NCI-H526 (cell line): ENCODE measurements at regions not wholly inside any gene's neighbourhood (a gene's known extent, or its start where the extent isn't known, plus 50 kb on each side); places are given as distances from the start of the nearest gene placed in this dataset.
A peak's percentile ranks its signal among the peaks of the same experiment; 100 is the strongest.
"Not testable (repeated sequence)": the region's sequence is repeated elsewhere in the genome, so short reads cannot be mapped to it uniquely, and the experiment has no call there.

Experiments used
- DNase-seq, 2 experiments: peaks; one replicate each; lab custom pipeline; 2025; lab: John Stamatoyannopoulos, UW

- DNase-seq: not testable (repeated sequence)
Observed at GRCh38 chr12:9308745-9309144, 100.5 kb upstream of the PZP start.

DNA sequence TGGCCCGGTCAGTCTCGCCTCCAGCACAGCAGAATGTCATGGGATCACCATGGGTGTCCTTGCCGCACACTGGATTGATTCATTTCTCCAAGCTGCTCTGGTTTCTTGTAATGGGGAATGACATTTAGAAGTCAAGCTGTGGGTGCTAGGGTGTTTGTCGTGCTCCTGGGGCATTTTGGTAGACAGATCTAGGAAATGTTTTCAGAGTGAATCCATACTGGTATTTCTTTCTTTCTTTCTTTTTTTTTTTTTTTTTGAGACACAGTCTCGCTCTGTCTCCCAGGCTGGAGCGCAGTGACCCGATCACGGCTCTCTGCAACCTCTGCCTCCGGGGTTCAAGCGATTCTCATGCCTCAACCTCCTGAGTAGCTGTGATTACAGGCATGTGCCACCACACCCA is 100.0 kb upstream of the PZP start:
- not testable (repeated sequence) for DNase-seq

- DNase-seq: not testable (repeated sequence)
Observed at GRCh38 chr12:9307255-9307654, 99.1 kb upstream of the PZP start.

- not testable (repeated sequence) for DNase-seq
Observed at GRCh38 chr12:9306004-9306403, 97.8 kb upstream of the PZP start.

GRCh38 chr12:9304540-9304939 is 96.3 kb upstream of the PZP start:
- not testable (repeated sequence) for DNase-seq

DNA sequence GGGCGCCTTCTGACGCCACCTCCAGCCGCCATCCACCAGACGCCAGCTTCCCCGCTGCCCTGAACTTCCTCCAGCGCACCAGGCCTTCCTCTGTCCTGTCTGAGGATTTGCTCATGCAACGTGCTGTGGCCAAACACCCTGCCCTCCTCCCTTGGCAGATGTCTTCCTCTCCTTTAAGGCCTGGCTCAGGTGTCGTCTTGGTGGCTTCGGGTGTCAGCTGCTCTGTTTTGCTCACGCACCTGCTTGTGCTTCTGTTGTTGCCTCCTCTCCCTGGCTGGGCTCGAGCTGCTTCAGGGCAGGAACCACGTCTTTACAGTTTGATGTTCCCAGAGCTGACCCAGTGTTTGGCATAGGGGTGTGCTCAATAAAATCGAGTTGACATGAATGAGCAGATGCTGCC is 87.7 kb upstream of the PZP start:
- DNase-seq: not testable (repeated sequence)

DNA sequence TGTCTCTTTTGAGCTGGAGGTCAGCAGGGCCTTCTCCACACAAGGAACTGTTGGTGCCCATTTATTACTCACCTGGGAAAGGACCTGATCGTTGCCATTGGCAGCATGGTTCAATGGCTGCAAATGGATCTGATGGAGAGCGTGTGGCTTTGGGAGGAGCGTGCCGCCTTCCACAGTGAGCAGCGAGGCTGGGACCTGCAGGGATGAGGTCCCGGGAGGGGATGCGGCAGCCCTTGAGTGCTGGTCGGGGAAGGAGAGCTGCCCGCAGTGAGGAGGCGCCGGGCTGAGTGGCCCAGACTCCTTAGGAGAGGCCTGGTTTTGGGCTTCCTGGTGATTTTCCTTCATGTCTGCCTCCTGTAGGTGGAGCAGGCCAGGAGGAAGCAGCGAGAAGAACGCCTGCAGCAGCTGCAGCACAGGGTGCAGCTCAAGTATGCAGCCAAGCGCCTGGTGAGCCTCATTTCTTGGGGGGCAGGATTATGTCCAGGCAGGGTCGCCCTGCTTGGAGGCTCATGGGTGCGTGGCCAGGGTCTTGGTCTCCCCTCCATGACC is 86.0 kb upstream of the PZP start:
- DNase-seq: not testable (repeated sequence)

DNA sequence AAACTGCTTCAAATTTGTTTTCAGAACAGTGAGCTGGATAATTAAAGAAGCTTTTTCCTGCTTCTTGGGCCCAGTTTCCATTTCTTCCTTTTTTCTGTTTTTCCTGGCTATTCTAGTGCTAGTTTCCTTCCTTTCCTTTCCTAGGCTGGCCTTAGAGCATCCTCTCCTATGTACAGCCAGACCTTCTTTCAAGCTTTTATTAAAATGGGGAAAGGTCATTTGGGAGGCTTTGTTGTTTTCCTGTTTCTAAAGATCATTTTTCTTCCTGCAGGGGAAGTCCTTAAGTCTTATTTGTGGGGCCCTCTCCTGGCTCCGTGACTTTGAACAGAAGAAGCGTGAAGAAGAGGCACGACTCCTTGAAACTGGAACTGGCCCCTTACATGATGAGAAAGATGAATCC is 85.2 kb upstream of the PZP start:
- DNase-seq: not testable (repeated sequence)

DNA sequence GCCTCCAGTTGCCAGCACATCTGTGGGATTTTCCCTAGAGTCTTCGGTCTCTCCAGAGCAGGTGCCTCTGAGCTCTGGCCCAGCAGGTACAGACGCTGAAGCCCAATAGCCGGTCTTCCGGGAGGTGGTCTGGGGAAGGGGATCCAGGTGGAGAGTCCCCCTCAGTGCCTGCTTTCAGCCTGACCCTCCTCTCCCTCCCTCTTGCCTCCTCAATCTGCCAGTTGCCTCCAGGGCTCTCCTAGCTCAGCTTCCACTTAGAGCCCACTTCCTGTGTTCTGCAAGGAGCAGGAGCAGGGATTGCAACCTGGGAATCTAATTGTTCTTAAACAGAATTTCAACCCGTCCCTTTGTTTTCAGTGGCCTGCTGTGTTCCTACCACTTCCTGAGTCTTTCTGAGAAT is 81.8 kb upstream of the PZP start:
- DNase-seq: not testable (repeated sequence)

GRCh38 chr12:9284724-9285123 is 76.5 kb upstream of the PZP start:
- not testable (repeated sequence) for DNase-seq

DNA sequence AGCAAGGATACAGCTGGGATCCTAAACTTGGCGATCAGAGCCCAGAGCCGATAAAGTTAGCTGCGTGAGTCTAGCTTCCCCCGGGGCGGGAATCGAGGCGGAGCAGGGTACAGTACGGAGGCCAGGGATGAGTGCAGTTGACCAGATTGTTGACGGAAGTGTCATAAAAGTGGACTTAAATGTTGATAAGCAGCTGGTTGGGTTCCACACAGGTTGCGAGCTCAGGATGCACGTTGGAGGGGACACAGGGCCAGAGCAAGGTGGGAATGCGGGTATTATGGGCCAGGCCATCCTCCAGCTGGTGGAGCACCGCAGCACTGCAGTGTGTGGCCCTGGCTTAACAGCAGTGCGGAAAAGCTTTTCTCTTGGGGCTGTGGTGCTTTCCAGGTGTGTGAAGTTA is 76.0 kb upstream of the PZP start:
- DNase-seq: peak in 1 of 2 experiments; percentile 18

DNA sequence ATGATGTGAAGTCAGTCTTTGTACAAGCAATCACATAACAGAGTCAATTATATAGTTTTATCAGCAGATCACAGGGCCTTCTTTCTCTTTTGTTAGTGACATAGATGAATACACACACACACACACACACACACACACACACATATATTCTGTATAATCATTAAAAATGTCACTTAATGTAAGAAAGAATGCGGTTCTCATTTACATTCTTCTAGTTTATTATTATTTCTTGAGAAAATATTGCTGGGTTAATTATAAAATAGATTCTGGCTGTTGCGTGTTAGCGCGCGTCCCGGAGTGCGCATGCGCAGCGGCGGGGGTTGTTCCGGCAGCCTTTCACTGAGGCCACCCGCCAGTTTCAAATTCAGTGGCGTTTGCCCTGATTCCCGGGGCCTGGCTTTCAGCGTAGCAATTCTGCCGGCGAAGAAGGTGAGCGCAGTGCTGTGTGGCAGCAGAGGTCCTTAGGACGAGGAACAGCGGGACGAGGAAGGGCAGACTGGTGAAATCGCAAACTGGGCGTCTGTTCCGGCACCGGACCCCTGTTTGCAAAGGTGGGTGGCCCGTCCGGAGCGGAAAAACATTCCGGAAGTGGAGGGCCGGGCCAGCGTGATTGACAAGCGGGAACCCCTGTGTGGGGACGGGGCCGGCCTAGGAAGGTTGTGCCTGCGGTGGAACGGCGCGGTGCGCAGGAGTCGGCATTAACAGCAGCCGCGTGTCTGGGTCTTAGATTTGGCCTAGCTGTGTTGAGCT is 75.3 kb upstream of the PZP start:
- DNase-seq: peak; percentile 55 to 71

DNA sequence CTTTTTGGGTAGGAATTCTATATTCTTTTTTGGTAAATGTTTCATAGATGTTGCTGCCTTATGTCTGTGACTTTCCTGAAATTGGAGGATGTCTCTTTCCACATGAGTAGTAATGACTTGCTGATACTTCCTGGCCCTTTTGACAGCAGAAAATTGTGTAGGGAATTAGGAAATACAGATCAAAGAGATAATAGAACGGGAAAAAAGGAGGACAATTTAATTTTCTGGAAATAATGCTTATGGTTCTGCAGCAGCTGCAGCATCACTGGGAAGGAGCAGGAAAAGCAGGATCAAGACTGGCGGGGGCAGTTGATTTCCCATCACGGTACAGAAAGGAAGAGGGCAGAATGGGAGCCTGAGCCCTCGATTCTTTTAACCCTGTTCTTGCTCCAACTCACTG is 68.8 kb upstream of the PZP start:
- no peak for DNase-seq

DNA sequence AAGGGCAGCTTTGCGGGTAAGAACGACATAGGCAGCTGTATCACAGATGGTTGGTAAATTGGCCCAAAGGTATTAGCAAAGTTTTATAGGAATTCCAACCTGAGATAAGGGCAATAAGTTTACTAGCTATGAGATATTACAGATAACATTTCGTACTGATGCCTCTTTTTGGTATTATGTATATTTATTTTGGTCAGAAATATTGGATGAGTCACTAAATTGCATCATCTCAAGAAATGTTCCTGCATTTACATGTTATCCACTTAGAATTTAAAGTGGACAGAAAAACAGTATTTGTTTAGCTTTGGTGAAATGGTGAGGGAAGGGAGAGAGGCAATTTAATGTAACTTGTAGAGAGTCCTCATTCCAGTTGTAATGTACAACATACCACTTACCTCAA is 65.1 kb upstream of the PZP start:
- no peak for DNase-seq

- DNase-seq: no peak
Observed at GRCh38 chr12:9271875-9272274, 63.7 kb upstream of the PZP start.

DNA sequence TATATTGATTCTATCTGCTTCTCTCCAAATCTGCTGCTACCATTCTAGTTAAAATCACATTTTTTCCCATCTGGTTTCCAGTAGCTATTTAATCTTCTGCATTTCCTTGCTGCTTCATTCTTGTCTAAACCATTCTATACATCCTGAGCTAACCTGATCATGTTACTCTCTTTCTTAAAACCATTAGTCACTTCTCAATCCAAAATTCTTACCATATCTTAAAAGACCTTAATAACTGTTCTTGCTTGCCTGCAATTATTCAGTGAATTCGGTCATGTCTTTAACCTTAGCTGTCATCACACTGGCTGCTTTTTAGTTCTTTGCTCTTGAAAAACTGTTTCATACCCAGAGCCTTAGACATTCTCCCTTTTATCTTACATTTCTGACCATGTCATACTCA is 56.4 kb upstream of the PZP start:
- no peak for DNase-seq

DNA sequence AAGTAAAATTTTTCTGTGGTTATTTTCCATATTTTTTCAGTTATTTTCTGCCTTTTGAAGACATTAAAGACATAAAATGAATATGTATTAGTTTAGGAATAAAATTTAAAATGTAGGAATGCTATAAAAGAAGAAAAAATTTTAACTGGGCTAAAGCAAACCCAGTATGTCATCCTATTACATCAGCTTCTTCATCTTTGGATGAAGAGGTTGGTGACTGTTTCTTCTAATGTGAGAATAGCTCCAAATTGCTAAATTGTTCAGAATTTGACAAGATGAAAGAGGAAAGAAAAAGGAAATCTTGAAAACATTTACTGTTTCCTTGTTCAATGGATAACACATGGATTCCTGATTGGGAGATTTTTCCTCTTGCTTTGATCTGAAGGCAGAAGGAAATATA is 52.7 kb upstream of the PZP start:
- DNase-seq: no peak

GRCh38 chr12:9258676-9259075 is 50.5 kb upstream of the PZP start:
- no peak for DNase-seq
